ENCODE measurements at regions not wholly inside any gene's neighbourhood (a gene's known extent, or its start where the extent isn't known, plus 50 kb on each side); places are given as distances from the start of the nearest gene placed in this dataset.

GRCh38 chr18:39942702-39943101 lies 2012.3 kb upstream of the PIK3C3 start:
- H3K9me3 ChIP-seq (ENCODE audit: control insufficient read depth in 1 of 2, low read length in 2 of 2), result no peaks in the 10 kb centered on the region
- H3K4me1 Mint-ChIP-seq, result no peaks in the 10 kb centered on the region

GRCh38 chr18:39938676-39939608 lies 2016.1 kb upstream of the PIK3C3 start:
- H3K4me1 Mint-ChIP-seq, result no peaks in the 10 kb centered on the region
- H3K36me3 Mint-ChIP-seq, result no peaks in the 10 kb centered on the region
- Histone ChIP-seq H3K4me1 (ENCODE audit: insufficient read depth, low read length) (no peaks in the 10 kb centered on the region), H3K36me3 (ENCODE audit: insufficient read depth, low read length) (no peaks in the 10 kb centered on the region), H3K27ac (ENCODE audit: low read depth, low read length) (no peak overlapping the region), H3K9me3 (ENCODE audit: control insufficient read depth in 1 of 2, low read length in 2 of 2) (no peaks in the 10 kb centered on the region), H3K27me3 (ENCODE audit: insufficient read depth, low read length) (no peaks in the 10 kb centered on the region), H3K4me3 (ENCODE audit: low read length in 2 of 2) (no peak overlapping the region)
- ChIA-PET CTCF (ENCODE audit: partially characterized antibody) (no interaction called here), POLR2A (ENCODE audit: partially characterized antibody) (no interaction called here)
- H3K9me3 Mint-ChIP-seq, result peaks cover 3 to 14% (median 6%) of the 10 kb centered on the region in 8 donors
- DNase-seq, result no peak
- no peak overlapping the region for H3K27ac Mint-ChIP-seq
- intact Hi-C loops (cut with micrococcal nuclease), result no loop called here
- H3K4me3 Mint-ChIP-seq, result no peak overlapping the region
- H3K27me3 Mint-ChIP-seq, result no peaks in the 10 kb centered on the region

More at GRCh38 chr18:39942702-39943101, 2012.3 kb upstream of the PIK3C3 start:
- Histone ChIP-seq H3K36me3 (ENCODE audit: insufficient read depth, low read length) (no peaks in the 10 kb centered on the region), H3K4me1 (ENCODE audit: insufficient read depth, low read length) (no peaks in the 10 kb centered on the region), H3K4me3 (ENCODE audit: low read length in 2 of 2) (no peak overlapping the region), H3K27me3 (ENCODE audit: insufficient read depth, low read length) (no peaks in the 10 kb centered on the region), H3K27ac (ENCODE audit: low read depth, low read length) (no peak overlapping the region)
- H3K4me3 Mint-ChIP-seq, result no peak overlapping the region
- peaks cover 4 to 11% (median 8%) of the 10 kb centered on the region in 8 donors for H3K9me3 Mint-ChIP-seq
- no peaks in the 10 kb centered on the region for H3K27me3 Mint-ChIP-seq
- no peak for DNase-seq
- no peak overlapping the region for H3K27ac Mint-ChIP-seq
- ChIA-PET POLR2A (ENCODE audit: partially characterized antibody) (no interaction called here), CTCF (ENCODE audit: partially characterized antibody) (no interaction called here)
- H3K36me3 Mint-ChIP-seq, result no peaks in the 10 kb centered on the region
- intact Hi-C loops (cut with micrococcal nuclease), result no loop called here

GRCh38 chr18:39935598-39935997 lies 2019.4 kb upstream of the PIK3C3 start:
- ChIA-PET POLR2A (ENCODE audit: partially characterized antibody) (no interaction called here), CTCF (ENCODE audit: partially characterized antibody) (no interaction called here)
- no peaks in the 10 kb centered on the region for H3K36me3 Mint-ChIP-seq
- Histone ChIP-seq H3K27me3 (ENCODE audit: insufficient read depth, low read length) (no peaks in the 10 kb centered on the region), H3K36me3 (ENCODE audit: insufficient read depth, low read length) (no peaks in the 10 kb centered on the region), H3K27ac (ENCODE audit: low read depth, low read length) (no peak overlapping the region), H3K4me3 (ENCODE audit: low read length in 2 of 2) (no peak overlapping the region), H3K4me1 (ENCODE audit: insufficient read depth, low read length) (no peaks in the 10 kb centered on the region), H3K9me3 (ENCODE audit: control insufficient read depth in 1 of 2, low read length in 2 of 2) (no peaks in the 10 kb centered on the region)
- H3K9me3 Mint-ChIP-seq, result peaks cover 0 to 11% (median 4%) of the 10 kb centered on the region in 8 donors
- H3K27ac Mint-ChIP-seq, result no peak overlapping the region
- no peak for DNase-seq
- no peaks in the 10 kb centered on the region for H3K4me1 Mint-ChIP-seq
- no peaks in the 10 kb centered on the region for H3K27me3 Mint-ChIP-seq
- H3K4me3 Mint-ChIP-seq, result no peak overlapping the region
- intact Hi-C loops (cut with micrococcal nuclease), result no loop called here

GRCh38 chr18:39918847-39919246 lies 2036.2 kb upstream of the PIK3C3 start:
- Histone ChIP-seq H3K4me1 (ENCODE audit: insufficient read depth, low read length) (no peaks in the 10 kb centered on the region), H3K9me3 (ENCODE audit: control insufficient read depth in 1 of 2, low read length in 2 of 2) (no peaks in the 10 kb centered on the region), H3K27ac (ENCODE audit: low read depth, low read length) (no peak overlapping the region), H3K36me3 (ENCODE audit: insufficient read depth, low read length) (no peaks in the 10 kb centered on the region), H3K4me3 (ENCODE audit: low read length in 2 of 2) (no peak overlapping the region), H3K27me3 (ENCODE audit: insufficient read depth, low read length) (no peaks in the 10 kb centered on the region)
- no peak for DNase-seq
- no peak overlapping the region for H3K27ac Mint-ChIP-seq
- peaks cover under 1 to 16% (median 4%) of the 10 kb centered on the region in 8 donors for H3K9me3 Mint-ChIP-seq
- intact Hi-C loops (cut with micrococcal nuclease), result no loop called here
- POLR2A ChIA-PET (ENCODE audit: partially characterized antibody), result no interaction called here
- CTCF ChIA-PET (ENCODE audit: partially characterized antibody), result no interaction called here
- no peaks in the 10 kb centered on the region for H3K4me1 Mint-ChIP-seq
- H3K27me3 Mint-ChIP-seq, result no peaks in the 10 kb centered on the region
- no peaks in the 10 kb centered on the region for H3K36me3 Mint-ChIP-seq
- H3K4me3 Mint-ChIP-seq, result no peak overlapping the region

GRCh38 chr18:39913672-39914366 lies 2041.2 kb upstream of the PIK3C3 start:
- CTCF ChIA-PET (ENCODE audit: partially characterized antibody), result no interaction called here
- Mint-ChIP-seq H3K36me3 (no peaks in the 10 kb centered on the region), H3K9me3 (peaks cover 3 to 20% (median 6%) of the 10 kb centered on the region in 8 donors), H3K4me3 (no peak overlapping the region), H3K4me1 (no peaks in the 10 kb centered on the region), H3K27ac (no peak overlapping the region), H3K27me3 (no peaks in the 10 kb centered on the region)
- H3K4me3 ChIP-seq (ENCODE audit: low read length in 2 of 2), result no peak overlapping the region
- no peaks in the 10 kb centered on the region for H3K9me3 ChIP-seq (ENCODE audit: control insufficient read depth in 1 of 2, low read length in 2 of 2)
- POLR2A ChIA-PET (ENCODE audit: partially characterized antibody), result no interaction called here
- intact Hi-C loops (cut with micrococcal nuclease), result no loop called here
- H3K27ac ChIP-seq (ENCODE audit: low read depth, low read length), result no peak overlapping the region
- H3K27me3 ChIP-seq (ENCODE audit: insufficient read depth, low read length), result no peaks in the 10 kb centered on the region
- no peaks in the 10 kb centered on the region for H3K4me1 ChIP-seq (ENCODE audit: insufficient read depth, low read length)
- no peaks in the 10 kb centered on the region for H3K36me3 ChIP-seq (ENCODE audit: insufficient read depth, low read length)
- no peak for DNase-seq

GRCh38 chr18:39911716-39912115 lies 2043.3 kb upstream of the PIK3C3 start:
- Histone ChIP-seq H3K36me3 (ENCODE audit: insufficient read depth, low read length) (no peaks in the 10 kb centered on the region), H3K27me3 (ENCODE audit: insufficient read depth, low read length) (no peaks in the 10 kb centered on the region), H3K4me3 (ENCODE audit: low read length in 2 of 2) (no peak overlapping the region), H3K27ac (ENCODE audit: low read depth, low read length) (no peak overlapping the region), H3K9me3 (ENCODE audit: control insufficient read depth in 1 of 2, low read length in 2 of 2) (no peaks in the 10 kb centered on the region), H3K4me1 (ENCODE audit: insufficient read depth, low read length) (no peaks in the 10 kb centered on the region)
- Mint-ChIP-seq H3K36me3 (no peaks in the 10 kb centered on the region), H3K27me3 (no peaks in the 10 kb centered on the region), H3K4me1 (no peaks in the 10 kb centered on the region), H3K9me3 (peaks cover 4 to 18% (median 12%) of the 10 kb centered on the region in 8 donors), H3K4me3 (no peak overlapping the region), H3K27ac (no peak overlapping the region)
- intact Hi-C loops (cut with micrococcal nuclease), result no loop called here
- no peak for DNase-seq
- ChIA-PET CTCF (ENCODE audit: partially characterized antibody) (no interaction called here), POLR2A (ENCODE audit: partially characterized antibody) (no interaction called here)

GRCh38 chr18:39909706-39910105 lies 2045.3 kb upstream of the PIK3C3 start:
- no peaks in the 10 kb centered on the region for H3K36me3 Mint-ChIP-seq

More at GRCh38 chr18:39909706-39910105, 2045.3 kb upstream of the PIK3C3 start:
- Mint-ChIP-seq H3K27me3 (no peaks in the 10 kb centered on the region), H3K4me3 (no peak overlapping the region), H3K9me3 (peaks cover 4 to 13% (median 10%) of the 10 kb centered on the region in 8 donors), H3K4me1 (no peaks in the 10 kb centered on the region), H3K27ac (no peak overlapping the region)
- H3K4me3 ChIP-seq (ENCODE audit: low read length in 2 of 2), result no peak overlapping the region
- no peaks in the 10 kb centered on the region for H3K36me3 ChIP-seq (ENCODE audit: insufficient read depth, low read length)
- no peaks in the 10 kb centered on the region for H3K4me1 ChIP-seq (ENCODE audit: insufficient read depth, low read length)
- H3K27me3 ChIP-seq (ENCODE audit: insufficient read depth, low read length), result no peaks in the 10 kb centered on the region
- intact Hi-C loops (cut with micrococcal nuclease), result no loop called here
- H3K9me3 ChIP-seq (ENCODE audit: control insufficient read depth in 1 of 2, low read length in 2 of 2), result no peaks in the 10 kb centered on the region
- DNase-seq, result no peak
- no peak overlapping the region for H3K27ac ChIP-seq (ENCODE audit: low read depth, low read length)
- ChIA-PET CTCF (ENCODE audit: partially characterized antibody) (no interaction called here), POLR2A (ENCODE audit: partially characterized antibody) (no interaction called here)

Measured in CD4-positive, alpha-beta memory T cell (primary cell).